B cell (primary cell): ENCODE measurements at regions not wholly inside any gene's neighbourhood (a gene's known extent, or its start where the extent isn't known, plus 50 kb on each side); places are given as distances from the start of the nearest gene placed in this dataset.

Source experiments
- ATAC-seq: fragments of 200-7000 bp; cut with Tn5 transposase; one replicate; pipeline ENCODE4 v1.10.0; 2021; ENCODE audit warnings: low read depth, mild to moderate bottlenecking, moderate number of reproducible peaks, moderate library complexity
- CTCF ChIA-PET: fragments of 350-600 bp; sonication (Branson Sonifier 250); formaldehyde crosslinking; loops from one replicate; lab custom pipeline; 2021; ENCODE audit warnings: antibody characterized with exemption, inconsistent platforms; lab: Charles Lee
- POLR2A ChIA-PET: fragments of 350-600 bp; sonication (Branson Sonifier 250); formaldehyde crosslinking; loops from one replicate; lab custom pipeline; 2021; ENCODE audit warnings: antibody characterized with exemption; lab: Charles Lee
- DNase-seq: peaks from one replicate; pipeline ENCODE4 v3.0.0; 2013
- H2AFZ ChIP-seq: 2 replicates; pipeline ENCODE4 v1.6.1; 2012; ENCODE audit warnings: mild to moderate bottlenecking, low read depth, low read length; ENCODE audit not compliant: insufficient read depth, poor library complexity, severe bottlenecking
- H3K27ac ChIP-seq, 2 donors: 1 replicate in 1 of 2; 2 replicates in 1 of 2; pipeline ENCODE4 v1.5.1; 2012 to 2013; ENCODE audit warnings: low read length in 2 of 2, mild to moderate bottlenecking in 2 of 2, moderate library complexity in 1 of 2
- H3K27me3 ChIP-seq, 4 experiments: fragments of 200-600 bp in 1 of 4; sonication (generic) in 1 of 4; replicated peaks in 1 of 4; 1 replicate in 2 of 4; 2 replicates in 2 of 4; pipeline versions ENCODE4 v1.6.1 to v1.7.0; 2013 to 2016; ENCODE audit warnings: low read length in 3 of 4, mild to moderate bottlenecking in 2 of 4, mixed read lengths in 1 of 4, moderate library complexity in 1 of 4; ENCODE audit not compliant: insufficient read depth in 4 of 4, control insufficient read depth in 3 of 4; ENCODE audit errors: control extremely low read depth in 1 of 4
- H3K36me3 ChIP-seq, 2 experiments: replicated peaks in 1 of 2; 1 replicate in 1 of 2; 2 replicates in 1 of 2; pipeline versions ENCODE4 v1.6.1 to v1.7.1; 2013; ENCODE audit warnings: low read length in 1 of 2; ENCODE audit not compliant: insufficient read depth in 2 of 2, control insufficient read depth in 1 of 2; ENCODE audit errors: control extremely low read depth in 1 of 2, extremely low read depth in 1 of 2
- H3K4me1 ChIP-seq, 2 donors: fragments of 200-600 bp in 1 of 2; sonication (generic) in 1 of 2; 1 replicate in 1 of 2; 2 replicates in 1 of 2; pipeline versions ENCODE4 v1.5.1 to v1.6.1; 2013 to 2017; ENCODE audit warnings: low read length in 2 of 2; ENCODE audit not compliant: control insufficient read depth in 2 of 2, insufficient read depth in 2 of 2
- H3K4me2 ChIP-seq: replicated peaks from 2 replicates; pipeline ENCODE3; 2012; ENCODE audit warnings: mild to moderate bottlenecking, low read depth, low read length; ENCODE audit not compliant: poor library complexity, severe bottlenecking
- H3K4me3 ChIP-seq, 5 experiments: fragments of 200-600 bp in 1 of 5; sonication (generic) in 1 of 5; 1 replicate in 3 of 5; 2 replicates in 2 of 5; pipeline versions ENCODE4 v1.5.1 to v1.7.0; 2011 to 2016; ENCODE audit warnings: low read length in 4 of 5, mild to moderate bottlenecking in 4 of 5, low read depth in 2 of 5, control low read depth in 1 of 5, moderate library complexity in 1 of 5; ENCODE audit not compliant: insufficient read depth in 1 of 5; ENCODE audit errors: control extremely low read depth in 1 of 5, extremely low read depth in 1 of 5
- H3K79me2 ChIP-seq: fragments of 200-600 bp; sonication (generic); one replicate; pipeline ENCODE4 v1.6.0; 2016; ENCODE audit warnings: low read length; ENCODE audit not compliant: control insufficient read depth, insufficient read depth
- H3K9ac ChIP-seq: fragments of 200-600 bp; sonication (generic); 2 replicates; pipeline ENCODE4 v1.6.1; 2017; ENCODE audit warnings: mild to moderate bottlenecking, low read length, moderate library complexity
- H3K9me3 ChIP-seq, 3 donors: one replicate each; pipeline versions ENCODE4 v1.6.1 to v1.7.1; 2013; ENCODE audit warnings: low read length in 2 of 3; ENCODE audit not compliant: control insufficient read depth in 2 of 3, insufficient read depth in 1 of 3; ENCODE audit errors: control extremely low read depth in 1 of 3
- H4K20me1 ChIP-seq: 2 replicates; pipeline ENCODE4 v1.6.0; 2012; ENCODE audit warnings: mild to moderate bottlenecking, low read length; ENCODE audit not compliant: insufficient read depth, control insufficient read depth, poor library complexity, severe bottlenecking
- H3K27ac Mint-ChIP-seq: one replicate; pipeline ENCODE4 v1.8.0; 2021; ENCODE audit warnings: mixed read lengths
- H3K27me3 Mint-ChIP-seq: one replicate; pipeline ENCODE4 v1.8.0; 2021; ENCODE audit warnings: mixed read lengths
- H3K4me1 Mint-ChIP-seq: one replicate; pipeline ENCODE4 v1.8.0; 2021; ENCODE audit warnings: mixed read lengths
- H3K4me3 Mint-ChIP-seq: one replicate; pipeline ENCODE4 v1.8.0; 2021; ENCODE audit warnings: mixed read lengths
- H3K9me3 Mint-ChIP-seq: one replicate; pipeline ENCODE4 v1.8.0; 2022; ENCODE audit warnings: mixed read lengths; ENCODE audit not compliant: insufficient read depth
- EZH2 ChIP-seq: IDR thresholded peaks from 2 replicates; pipeline ENCODE4 v1.6.1; 2012; ENCODE audit warnings: borderline replicate concordance, low read depth, mild to moderate bottlenecking, moderate library complexity, low read length; ENCODE audit not compliant: insufficient read depth, poor library complexity, severe bottlenecking
- WGBS: methylation state at CpG from one replicate; pipeline ENCODE4 v1.1.5; 2013; ENCODE audit warnings: missing lambda C conversion rate; ENCODE audit not compliant: insufficient coverage; 5-methylcytosine and 5-hydroxymethylcytosine counted together
- intact Hi-C: fragments of 100-400 bp; cut with micrococcal nuclease; formaldehyde crosslinking; loops from one replicate; pipeline ENCODE4 v1.10.0; 2022
- TF ChIP-seq, protein P1 (sequence below): fragments of 200-600 bp; IDR thresholded peaks from one replicate; pipeline ENCODE4 v1.8.0; 2022; ENCODE audit warnings: antibody characterized with exemption, mild to moderate bottlenecking

DNA sequence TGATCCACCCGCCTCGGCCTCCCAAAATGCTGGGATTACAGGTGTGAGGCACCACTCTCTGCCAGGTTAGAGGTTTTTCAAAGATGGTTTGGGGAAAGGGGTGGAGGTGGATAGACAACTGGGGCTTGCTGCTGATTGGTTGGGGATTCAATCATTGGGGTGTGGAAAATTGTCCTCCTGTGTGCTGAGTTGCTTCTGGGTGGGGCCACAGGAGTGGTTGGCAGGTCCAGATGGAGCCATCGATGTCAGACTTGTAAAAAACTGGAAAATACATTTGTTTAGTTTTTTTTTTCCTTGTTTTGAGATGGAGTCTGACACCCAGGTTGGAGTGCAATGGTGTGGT is 61.9 kb upstream of the CLINT1 start:
- no peak for TF ChIP-seq EZH2
- TF ChIP-seq, protein P1, sequence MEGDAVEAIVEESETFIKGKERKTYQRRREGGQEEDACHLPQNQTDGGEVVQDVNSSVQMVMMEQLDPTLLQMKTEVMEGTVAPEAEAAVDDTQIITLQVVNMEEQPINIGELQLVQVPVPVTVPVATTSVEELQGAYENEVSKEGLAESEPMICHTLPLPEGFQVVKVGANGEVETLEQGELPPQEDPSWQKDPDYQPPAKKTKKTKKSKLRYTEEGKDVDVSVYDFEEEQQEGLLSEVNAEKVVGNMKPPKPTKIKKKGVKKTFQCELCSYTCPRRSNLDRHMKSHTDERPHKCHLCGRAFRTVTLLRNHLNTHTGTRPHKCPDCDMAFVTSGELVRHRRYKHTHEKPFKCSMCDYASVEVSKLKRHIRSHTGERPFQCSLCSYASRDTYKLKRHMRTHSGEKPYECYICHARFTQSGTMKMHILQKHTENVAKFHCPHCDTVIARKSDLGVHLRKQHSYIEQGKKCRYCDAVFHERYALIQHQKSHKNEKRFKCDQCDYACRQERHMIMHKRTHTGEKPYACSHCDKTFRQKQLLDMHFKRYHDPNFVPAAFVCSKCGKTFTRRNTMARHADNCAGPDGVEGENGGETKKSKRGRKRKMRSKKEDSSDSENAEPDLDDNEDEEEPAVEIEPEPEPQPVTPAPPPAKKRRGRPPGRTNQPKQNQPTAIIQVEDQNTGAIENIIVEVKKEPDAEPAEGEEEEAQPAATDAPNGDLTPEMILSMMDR = no peak
- WGBS = 100% methylated on average over 2 of the region's 3 CpGs
- POLR2A ChIA-PET = no interaction called here
- Mint-ChIP-seq H3K27ac (no peak overlapping the region), H3K9me3 (no peaks in the 10 kb centered on the region), H3K27me3 (no peaks in the 10 kb centered on the region), H3K4me1 (peaks cover 32% of the 10 kb centered on the region), H3K4me3 (no peak overlapping the region)
- no peak for ATAC-seq
- Histone ChIP-seq H3K4me1 (peaks cover 26 to 28% of the 10 kb centered on the region in 2 donors), H3K4me2 (no peak overlapping the region), H3K36me3 (no peaks in the 10 kb centered on the region), H3K79me2 (no peaks in the 10 kb centered on the region), H2AFZ (no peak overlapping the region), H3K9me3 (no peaks in the 10 kb centered on the region), H3K9ac (no peak overlapping the region), H3K27me3 (no peaks in the 10 kb centered on the region), H3K27ac (no peak overlapping the region), H3K4me3 (no peak overlapping the region), H4K20me1 (no peaks in the 10 kb centered on the region)
- DNase-seq = no peak
- intact Hi-C loops = no loop called here
- CTCF ChIA-PET = interaction anchor here (0.6 to 1.0 kb wide), 4 partner anchors 14 to 101 kb away, joined by 3 to 6 read pairs (median 3); no protein-coding TSS in a partner anchor

DNA sequence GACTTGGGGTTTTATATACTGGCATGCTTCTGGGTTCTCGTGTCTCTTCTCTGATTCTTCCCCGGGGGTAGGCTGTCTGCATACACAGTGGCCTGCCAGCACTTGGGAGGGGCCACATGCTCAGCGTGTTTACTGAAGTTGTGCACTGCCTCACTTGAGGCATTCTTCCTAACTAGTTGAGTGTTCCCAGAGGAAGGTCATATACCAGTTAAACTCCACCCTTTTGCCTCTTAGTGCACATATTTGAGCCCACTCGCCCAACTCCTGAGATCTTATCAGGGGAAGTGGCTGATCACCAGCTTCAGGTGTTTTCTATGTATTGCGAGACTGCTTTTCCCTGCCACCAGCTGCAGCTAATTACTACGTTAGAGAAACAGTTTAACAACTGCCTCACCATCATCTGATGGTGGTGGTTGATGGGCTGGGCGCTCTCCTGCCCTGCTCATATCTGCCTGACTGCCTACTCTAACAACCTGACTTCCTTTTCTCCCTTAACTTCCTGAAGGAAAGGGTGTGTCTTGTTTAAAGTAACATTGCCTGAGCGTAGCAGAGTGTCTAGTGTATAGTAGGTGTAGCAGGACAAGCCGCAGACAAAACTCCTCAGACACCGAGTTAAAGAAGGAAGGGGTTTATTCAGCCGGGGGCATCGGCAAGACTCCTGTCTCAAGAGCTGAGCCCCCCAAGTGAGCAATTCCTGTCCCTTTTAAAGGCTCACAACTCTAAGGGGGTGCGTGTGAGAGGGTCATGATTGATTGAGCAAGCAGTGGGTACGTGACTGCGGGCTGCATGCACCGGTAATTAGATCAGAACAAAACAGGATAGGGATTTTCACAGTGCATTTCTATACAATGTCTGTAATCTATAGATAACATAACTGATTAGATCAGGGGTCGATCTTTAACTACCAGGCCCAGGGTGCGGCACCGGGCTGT is 60.1 kb upstream of the CLINT1 start:
- no peaks in the 10 kb centered on the region for H3K79me2 ChIP-seq
- H3K9ac ChIP-seq = peak overlapping the region; percentile 67
- H3K4me3 ChIP-seq = peak overlapping the region in 4 of 5 experiments; percentile 1 to 64 (median 34)
- no peaks in the 10 kb centered on the region for H3K27me3 ChIP-seq
- H3K27ac ChIP-seq = peak overlapping the region; percentile 46 to 75
- Mint-ChIP-seq H3K27ac (peak overlapping the region; percentile 91), H3K27me3 (no peaks in the 10 kb centered on the region), H3K4me3 (peak overlapping the region; percentile 77), H3K4me1 (peaks cover 32% of the 10 kb centered on the region), H3K9me3 (no peaks in the 10 kb centered on the region)
- peaks cover 26 to 28% of the 10 kb centered on the region in 2 donors for H3K4me1 ChIP-seq
- ATAC-seq (peak; percentile 60), DNase-seq (peak; percentile 40)
- WGBS = 20% methylated on average over 8 of the region's 19 CpGs
- CTCF ChIA-PET = interaction anchor here (1.4 to 2.8 kb wide), 5 partner anchors 11 to 102 kb away, joined by 4 to 12 read pairs (median 5); no protein-coding TSS in a partner anchor
- POLR2A ChIA-PET = no interaction called here
- peak overlapping the region; percentile 80 for H2AFZ ChIP-seq
- intact Hi-C loops = loop anchor here (5.0 kb wide), 1 partner anchor 62 kb away; the partner anchor contains the start of gene CLINT1
- H3K4me2 ChIP-seq = peak overlapping the region; percentile 72
- no peak for TF ChIP-seq EZH2
- TF ChIP-seq, protein P1 = no peak
- H3K9me3 ChIP-seq = no peaks in the 10 kb centered on the region
- no peaks in the 10 kb centered on the region for H3K36me3 ChIP-seq
- no peaks in the 10 kb centered on the region for H4K20me1 ChIP-seq
